NB4 (cell line): ENCODE measurements at regions not wholly inside any gene's neighbourhood (a gene's known extent, or its start where the extent isn't known, plus 50 kb on each side); places are given as distances from the start of the nearest gene placed in this dataset.

Experiments used
- CTCF ChIP-seq: IDR thresholded peaks from one replicate; pipeline ENCODE4 v1.5.1; 2012; ENCODE audit warnings: low read depth, low read length
- MAX ChIP-seq: IDR thresholded peaks from 2 replicates; pipeline ENCODE4 v1.6.1; 2011; ENCODE audit warnings: low read depth, low read length
- POLR2A ChIP-seq: IDR thresholded peaks from 2 replicates; pipeline ENCODE4 v1.6.1; 2011; ENCODE audit warnings: mild to moderate bottlenecking; ENCODE audit not compliant: insufficient read length; ENCODE audit errors: extremely low read depth

GRCh38 chr10:10333622-10334021 is 684.0 kb upstream of the CELF2 start:
- TF ChIP-seq MAX: no peak
- no peak for TF ChIP-seq POLR2A
- TF ChIP-seq CTCF: no peak
